ENCODE measurements at regions not wholly inside any gene's neighbourhood (a gene's known extent, or its start where the extent isn't known, plus 50 kb on each side); places are given as distances from the start of the nearest gene placed in this dataset.

- no peak for FAIRE-seq
Observed at GRCh38 chr6:21522797-21523456, 70.6 kb upstream of the SOX4 start.

DNA sequence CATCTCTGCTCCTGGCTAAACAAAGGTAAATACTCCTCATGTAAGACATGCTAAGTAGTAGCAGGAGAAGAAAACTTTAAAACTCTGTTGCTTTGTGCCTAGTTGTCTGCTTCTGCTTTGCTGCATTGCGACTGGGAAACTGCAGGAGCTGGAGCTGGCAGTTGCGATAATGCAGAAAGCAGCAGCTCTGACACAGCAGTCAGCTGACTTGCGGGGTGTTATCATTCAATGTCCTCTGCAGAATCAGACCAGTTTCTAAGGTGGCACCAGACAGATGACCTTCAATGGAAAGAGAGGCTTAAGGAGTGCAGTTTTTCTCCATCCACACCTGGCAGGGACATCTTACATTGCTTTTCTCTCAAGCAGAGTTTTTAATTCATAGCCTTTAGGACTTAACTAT lies 69.9 kb upstream of the SOX4 start:
- FAIRE-seq: no peak

DNA sequence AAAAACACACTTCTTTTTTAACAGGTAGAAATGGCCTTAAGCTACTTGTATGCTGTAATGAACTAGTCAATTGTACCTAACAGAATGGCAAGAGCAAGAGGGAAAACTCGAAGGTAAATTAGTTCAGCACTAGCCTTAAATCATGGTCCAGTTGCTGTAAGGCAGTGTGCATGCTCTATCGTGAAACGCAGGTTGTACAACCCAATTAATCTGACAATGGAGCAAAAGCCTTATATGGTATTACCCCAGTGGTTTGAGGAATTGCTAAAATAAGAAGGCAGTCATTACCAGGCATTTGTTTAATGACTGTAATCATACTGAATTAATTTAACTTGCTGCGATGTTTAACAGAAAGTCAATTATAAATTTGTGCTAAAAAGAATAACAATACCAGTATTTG lies 69.3 kb upstream of the SOX4 start:
- no peak for FAIRE-seq

- no peak for FAIRE-seq
Observed at GRCh38 chr6:21526974-21527373, 66.6 kb upstream of the SOX4 start.

DNA sequence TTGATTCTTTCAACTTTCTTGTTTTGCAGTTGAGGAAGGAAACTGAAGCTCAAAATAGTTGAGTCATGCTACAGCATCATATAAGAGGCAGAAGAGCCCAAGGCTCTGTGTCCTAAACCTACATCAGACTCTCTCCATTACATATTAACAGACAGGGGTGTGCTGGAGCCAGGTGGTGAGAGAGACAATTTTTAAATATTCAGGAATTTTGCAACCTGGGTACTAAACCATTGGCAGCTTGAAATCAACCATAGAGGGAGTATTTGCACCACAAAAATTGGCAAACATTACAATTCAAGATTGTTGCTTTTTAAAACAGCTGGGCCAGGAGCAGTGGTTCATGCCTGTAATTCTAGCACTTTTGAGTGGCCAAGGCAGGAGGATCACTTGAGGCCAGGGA lies 65.8 kb upstream of the SOX4 start:
- FAIRE-seq: no peak

DNA sequence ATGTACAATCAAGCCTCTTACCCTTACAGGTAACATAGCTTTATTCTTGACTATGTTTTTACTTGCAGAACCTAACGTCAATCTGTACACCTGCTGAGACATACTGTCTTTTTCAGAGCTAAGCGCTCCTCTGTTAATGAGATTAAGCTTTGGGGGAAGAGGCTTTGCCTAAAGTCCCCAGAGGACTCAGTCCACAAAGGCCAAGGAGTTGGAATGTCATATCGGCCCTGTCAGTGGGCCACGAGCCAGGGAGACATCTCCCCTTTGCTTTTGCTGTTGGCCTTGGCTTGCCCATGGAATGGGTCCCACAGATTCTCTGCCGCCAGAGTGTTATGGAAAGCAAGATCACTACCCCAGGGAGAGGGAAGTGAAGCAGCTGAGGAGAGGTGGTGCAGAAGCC lies 64.1 kb upstream of the SOX4 start:
- FAIRE-seq: no peak

DNA sequence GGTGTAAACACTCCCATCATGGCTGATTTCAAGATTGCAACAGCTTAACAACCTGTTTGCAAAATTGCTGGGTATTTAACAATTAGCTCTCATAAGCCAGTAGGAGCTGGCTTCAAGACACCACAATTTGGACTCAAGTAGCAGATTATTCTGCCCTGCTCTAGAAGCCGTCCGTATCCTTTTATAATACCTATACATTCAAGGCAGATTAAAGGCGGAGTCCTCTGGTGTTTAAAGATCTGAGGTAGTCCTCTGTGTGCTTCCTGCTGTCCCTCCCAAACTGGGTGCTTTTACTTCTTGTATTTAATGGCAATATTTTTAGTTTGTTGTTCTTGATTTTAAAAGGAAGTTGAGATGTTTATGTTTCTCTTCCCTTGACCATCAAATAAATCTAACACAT lies 62.2 kb upstream of the SOX4 start:
- FAIRE-seq: no peak

DNA sequence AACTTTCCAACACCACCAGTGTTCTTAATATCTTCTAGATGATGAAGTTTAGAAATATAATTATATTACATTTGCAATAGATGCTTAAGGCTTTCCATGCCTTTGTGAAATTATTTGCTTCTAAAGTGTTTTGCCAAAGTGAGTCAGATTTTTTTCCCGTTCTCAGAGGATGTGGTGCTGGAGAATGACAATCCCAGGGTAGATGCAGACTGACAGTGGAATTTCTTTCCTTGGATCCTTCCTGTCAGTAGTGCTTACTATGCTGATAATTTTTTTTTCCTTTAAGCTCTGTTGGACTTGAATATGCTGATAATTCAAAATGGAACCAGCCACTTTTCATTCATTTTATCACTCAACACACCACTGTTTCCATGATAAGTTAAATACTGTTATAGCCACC lies 59.9 kb upstream of the SOX4 start:
- no peak for FAIRE-seq

DNA sequence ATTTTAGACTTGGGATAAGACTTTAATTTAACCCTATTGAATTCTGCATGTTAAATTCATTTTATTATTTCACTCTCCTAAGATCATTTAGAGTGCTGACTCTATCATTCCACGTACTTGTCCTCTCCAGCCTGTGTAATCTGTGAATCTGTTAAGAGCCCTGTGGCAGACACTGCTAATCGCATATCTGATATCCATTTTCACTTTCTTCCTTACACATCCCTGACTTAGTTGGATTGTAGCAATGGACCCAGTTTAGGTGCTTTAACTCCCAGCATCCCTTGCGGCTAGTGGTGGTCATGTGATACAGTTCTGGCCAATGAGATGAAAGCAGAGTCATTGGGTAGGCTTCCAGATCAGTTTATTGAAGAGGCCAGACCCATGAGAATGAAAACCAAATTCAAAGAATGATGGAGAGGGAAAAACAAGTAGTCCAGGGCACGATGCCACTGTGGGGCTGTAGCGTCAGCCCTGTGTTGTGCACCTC lies 57.2 kb upstream of the SOX4 start:
- no peak for FAIRE-seq

- FAIRE-seq: no peak
Observed at GRCh38 chr6:21537637-21538036, 55.9 kb upstream of the SOX4 start.

GRCh38 chr6:21538186-21538798 lies 55.3 kb upstream of the SOX4 start:
- no peak for FAIRE-seq

DNA sequence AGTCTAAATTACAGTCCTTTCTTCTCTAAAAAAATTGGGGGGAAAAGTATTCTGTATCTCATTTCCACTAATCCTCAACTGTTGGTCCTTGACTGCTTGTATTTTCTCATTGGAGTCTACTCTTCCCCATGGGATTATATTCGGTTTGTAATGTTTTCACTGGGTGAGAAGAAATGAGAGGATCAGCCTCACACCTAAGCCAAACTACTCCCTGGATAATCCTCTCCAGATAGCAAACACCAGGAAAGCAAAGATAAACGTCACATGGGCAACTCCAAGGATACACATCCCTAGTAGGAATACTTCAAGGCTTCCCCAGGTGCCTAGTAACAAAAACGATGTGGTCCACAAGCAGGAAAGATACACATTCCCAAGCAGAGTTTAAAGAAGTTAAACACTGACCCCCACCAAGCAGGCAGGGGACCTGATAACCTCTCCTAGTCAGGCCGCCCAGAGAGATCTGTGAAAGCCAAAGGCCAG lies 53.9 kb upstream of the SOX4 start:
- no peak for FAIRE-seq

Data from A204.1 (cell line).